WTC11 (cell line): ENCODE measurements at regions not wholly inside any gene's neighbourhood (a gene's known extent, or its start where the extent isn't known, plus 50 kb on each side); places are given as distances from the start of the nearest gene placed in this dataset.

Source experiments
- CBFB ChIP-seq: sonication (generic); formaldehyde crosslinking; IDR thresholded peaks from 2 replicates; pipeline ENCODE4 v1.8.1; 2022; ENCODE audit warnings: mild to moderate bottlenecking, low read depth, missing genetic modification reagents
- FOXK1 ChIP-seq: sonication (generic); formaldehyde crosslinking; IDR thresholded peaks from 2 replicates; pipeline ENCODE4 v1.8.0; 2022; ENCODE audit warnings: mild to moderate bottlenecking, moderate library complexity, missing genetic modification reagents
- GABPB1 ChIP-seq: sonication (generic); formaldehyde crosslinking; IDR thresholded peaks from 2 replicates; pipeline ENCODE4 v1.8.1; 2023; ENCODE audit warnings: mild to moderate bottlenecking, missing genetic modification reagents
- NR1H2 ChIP-seq: sonication (generic); formaldehyde crosslinking; IDR thresholded peaks from 2 replicates; pipeline ENCODE4 v1.9.0; 2021; ENCODE audit warnings: mild to moderate bottlenecking, moderate library complexity, missing genetic modification reagents
- NR3C1 ChIP-seq: sonication (generic); formaldehyde crosslinking; conservative IDR thresholded peaks from 2 replicates; pipeline ENCODE4 v1.8.1; 2023; ENCODE audit warnings: low read depth, mild to moderate bottlenecking, missing genetic modification reagents
- RELA ChIP-seq: sonication (generic); formaldehyde crosslinking; IDR thresholded peaks from 2 replicates; pipeline ENCODE4 v1.8.1; 2022; ENCODE audit warnings: missing genetic modification reagents, mild to moderate bottlenecking, borderline replicate concordance

GRCh38 chr11:23278121-23278520 is 417.8 kb upstream of the CCDC179 start:
- no peak for TF ChIP-seq GABPB1 (CRISPR knock-in tag)
- TF ChIP-seq RELA (CRISPR knock-in tag) = no peak
- no peak for TF ChIP-seq FOXK1 (CRISPR knock-in tag)
- TF ChIP-seq NR3C1 = no peak
- no peak for TF ChIP-seq CBFB (CRISPR knock-in tag)
- TF ChIP-seq NR1H2 (CRISPR knock-in tag) = no peak
